Neural cell (in vitro differentiated cells): ENCODE measurements at regions not wholly inside any gene's neighbourhood (a gene's known extent, or its start where the extent isn't known, plus 50 kb on each side); places are given as distances from the start of the nearest gene placed in this dataset.

Experiments
- H2AFZ ChIP-seq: fragments of 200-600, 300-800 bp; sonication (generic), shearing (Covaris generic); 2 replicates; pipeline ENCODE4 v1.6.0; 2014; ENCODE audit warnings: low read depth, mild to moderate bottlenecking, antibody characterized with exemption, low read length, moderate library complexity
- H3F3A ChIP-seq: fragments of 200-600 bp; shearing (Covaris generic); 2 replicates; pipeline ENCODE4 v1.6.1; 2016; ENCODE audit warnings: mild to moderate bottlenecking, moderate library complexity, mixed read lengths, antibody characterized with exemption, low read length; ENCODE audit not compliant: insufficient read depth, poor library complexity, severe bottlenecking
- H3K27ac ChIP-seq: fragments of 200-600, 300-800 bp; sonication (generic), shearing (Covaris generic); 2 replicates; pipeline ENCODE4 v1.5.1; 2014; ENCODE audit warnings: mild to moderate bottlenecking, low read length, moderate library complexity
- H3K27me3 ChIP-seq: fragments of 300-800, 200-600 bp; sonication (generic), shearing (Covaris generic); 2 replicates; pipeline ENCODE4 v1.6.0; 2014; ENCODE audit warnings: mild to moderate bottlenecking, low read depth, low read length, moderate library complexity; ENCODE audit not compliant: insufficient read depth
- H3K36me3 ChIP-seq: fragments of 300-800, 200-600 bp; sonication (generic), shearing (Covaris generic); 2 replicates; pipeline ENCODE4 v1.5.1; 2014; ENCODE audit warnings: mild to moderate bottlenecking, antibody characterized with exemption, low read length, moderate library complexity; ENCODE audit not compliant: insufficient read depth
- H3K4me2 ChIP-seq: fragments of 300-800, 200-600 bp; sonication (generic), shearing (Covaris generic); 2 replicates; pipeline ENCODE4 v1.6.0; 2014; ENCODE audit warnings: mild to moderate bottlenecking, low read length
- H3K4me3 ChIP-seq: fragments of 300-800, 200-600 bp; sonication (generic), shearing (Covaris generic); 2 replicates; pipeline ENCODE4 v1.5.1; 2014; ENCODE audit warnings: mild to moderate bottlenecking, low read length, moderate library complexity
- H3K79me2 ChIP-seq: fragments of 200-600 bp; shearing (Covaris generic); replicated peaks from 2 replicates; pipeline ENCODE4 v1.6.0; 2014; ENCODE audit warnings: mild to moderate bottlenecking, low read length, moderate library complexity; ENCODE audit not compliant: insufficient read depth
- H3K9ac ChIP-seq: fragments of 300-800, 200-600 bp; sonication (generic), shearing (Covaris generic); 2 replicates; pipeline ENCODE4 v1.6.1; 2016; ENCODE audit warnings: mild to moderate bottlenecking, low read length, mixed read lengths
- H3K9me2 ChIP-seq: fragments of 200-600 bp; shearing (Covaris generic); 2 replicates; pipeline ENCODE4 v1.6.1; 2016; ENCODE audit warnings: mild to moderate bottlenecking, low read length, mixed read lengths; ENCODE audit not compliant: insufficient read depth
- H3K9me3 ChIP-seq: fragments of 200-600, 300-800 bp; sonication (generic), shearing (Covaris generic); 2 replicates; pipeline ENCODE4 v1.6.1; 2016; ENCODE audit warnings: mild to moderate bottlenecking, mixed run types, low read length, moderate library complexity, mixed read lengths
- H4K20me1 ChIP-seq: fragments of 200-600 bp; shearing (Covaris generic); 2 replicates; pipeline ENCODE4 v1.6.1; 2016; ENCODE audit warnings: mild to moderate bottlenecking, mixed run types; ENCODE audit not compliant: insufficient read depth
- CTCF ChIP-seq: fragments of 450-650 bp; IDR thresholded peaks from 2 replicates; pipeline ENCODE4 v1.5.1; 2014; ENCODE audit warnings: antibody characterized with exemption, mild to moderate bottlenecking, moderate library complexity; ENCODE audit not compliant: poor library complexity, severe bottlenecking
- EP300 ChIP-seq: fragments of 450-650 bp; conservative IDR thresholded peaks from 2 replicates; pipeline ENCODE4 v1.6.1; 2014; ENCODE audit warnings: antibody characterized with exemption, mild to moderate bottlenecking, moderate library complexity; ENCODE audit not compliant: poor library complexity, severe bottlenecking
- EZH2 ChIP-seq: fragments of 200-600, 300-800 bp; shearing (Covaris generic), sonication (generic); IDR thresholded peaks from 2 replicates; pipeline ENCODE4 v1.6.1; 2014; ENCODE audit warnings: antibody characterized with exemption, low read length, borderline replicate concordance, mild to moderate bottlenecking; ENCODE audit not compliant: insufficient read depth, poor library complexity, severe bottlenecking
- MXI1 ChIP-seq: fragments of 450-650 bp; conservative IDR thresholded peaks from 2 replicates; pipeline ENCODE4 v1.6.1; 2014; ENCODE audit warnings: antibody characterized with exemption, mild to moderate bottlenecking; ENCODE audit not compliant: poor library complexity, severe bottlenecking
- POLR2AphosphoS5 ChIP-seq: IDR thresholded peaks from 2 replicates; pipeline ENCODE4 v1.6.1; 2012
- RAD21 ChIP-seq: fragments of 450-650 bp; conservative IDR thresholded peaks from 2 replicates; pipeline ENCODE4 v1.6.1; 2014; ENCODE audit warnings: antibody characterized with exemption, mild to moderate bottlenecking, moderate library complexity
- REST ChIP-seq: IDR thresholded peaks from 2 replicates; pipeline ENCODE4 v1.6.1; 2012; ENCODE audit warnings: borderline replicate concordance
- SMC3 ChIP-seq: fragments of 450-650 bp; conservative IDR thresholded peaks from 2 replicates; pipeline ENCODE4 v1.6.1; 2014; ENCODE audit warnings: antibody characterized with exemption, mild to moderate bottlenecking, moderate library complexity; ENCODE audit not compliant: poor library complexity
- TAF1 ChIP-seq: IDR thresholded peaks from 2 replicates; pipeline ENCODE4 v1.6.1; 2012; ENCODE audit warnings: low read depth

- H3K36me3 ChIP-seq: no peaks in the 10 kb centered on the region
- no peak overlapping the region for H2AFZ ChIP-seq
- H3K9me2 ChIP-seq: no peaks in the 10 kb centered on the region
- no peaks in the 10 kb centered on the region for H3K79me2 ChIP-seq
- TF ChIP-seq TAF1 (no peak), REST (no peak), RAD21 (no peak), MXI1 (no peak), CTCF (no peak), EZH2 (no peak)
- H3K27ac ChIP-seq: no peak overlapping the region
- no peak overlapping the region for H3K4me2 ChIP-seq
- H4K20me1 ChIP-seq: no peaks in the 10 kb centered on the region
- H3K9ac ChIP-seq: no peak overlapping the region
- no peaks in the 10 kb centered on the region for H3K27me3 ChIP-seq
- no peaks in the 10 kb centered on the region for H3K9me3 ChIP-seq
- H3F3A ChIP-seq: no peaks in the 10 kb centered on the region
- no peak overlapping the region for H3K4me3 ChIP-seq
These were observed 233.2 kb upstream of the RFX3 start for GRCh38 chr9:3758816-3759576.

- Histone ChIP-seq H3K9me2 (no peaks in the 10 kb centered on the region), H3K4me3 (no peak overlapping the region), H3F3A (no peaks in the 10 kb centered on the region), H3K4me2 (no peak overlapping the region), H2AFZ (no peak overlapping the region), H3K36me3 (no peaks in the 10 kb centered on the region), H3K27ac (no peak overlapping the region), H4K20me1 (no peaks in the 10 kb centered on the region), H3K9ac (no peak overlapping the region), H3K27me3 (no peaks in the 10 kb centered on the region), H3K79me2 (no peaks in the 10 kb centered on the region), H3K9me3 (no peaks in the 10 kb centered on the region)
- TF ChIP-seq RAD21 (no peak), CTCF (no peak), MXI1 (no peak), POLR2AphosphoS5 (no peak), TAF1 (no peak), EZH2 (no peak), EP300 (no peak), SMC3 (no peak), REST (no peak)
These were observed 230.3 kb upstream of the RFX3 start for GRCh38 chr9:3756071-3756470.
